ENCODE measurements at regions not wholly inside any gene's neighbourhood (a gene's known extent, or its start where the extent isn't known, plus 50 kb on each side); places are given as distances from the start of the nearest gene placed in this dataset.

- Mint-ChIP-seq H3K27ac (no peak overlapping the region), H3K9me3 (no peaks in the 10 kb centered on the region), H3K27me3 (ENCODE audit: low read depth in 2 of 2) (peaks cover 4 to 28% of the 10 kb centered on the region in 2 donors), H3K36me3 (peaks cover 6% of the 10 kb centered on the region), H3K4me3 (no peak overlapping the region), H3K4me1 (peaks cover 12 to 21% of the 10 kb centered on the region in 2 donors)
- Histone ChIP-seq H3K4me3 (ENCODE audit: low read length) (no peak overlapping the region), H3K4me1 (ENCODE audit: control insufficient read depth, insufficient read depth, low read length) (no peaks in the 10 kb centered on the region), H3K27ac (ENCODE audit: low read length) (no peak overlapping the region), H3K9me3 (ENCODE audit: control insufficient read depth, insufficient read depth, low read length) (no peaks in the 10 kb centered on the region), H3K27me3 (ENCODE audit: control insufficient read depth, insufficient read depth, low read length) (peaks cover 2% of the 10 kb centered on the region), H3K36me3 (ENCODE audit: control insufficient read depth, insufficient read depth, low read length) (no peaks in the 10 kb centered on the region)
- TF ChIP-seq, protein P1, sequence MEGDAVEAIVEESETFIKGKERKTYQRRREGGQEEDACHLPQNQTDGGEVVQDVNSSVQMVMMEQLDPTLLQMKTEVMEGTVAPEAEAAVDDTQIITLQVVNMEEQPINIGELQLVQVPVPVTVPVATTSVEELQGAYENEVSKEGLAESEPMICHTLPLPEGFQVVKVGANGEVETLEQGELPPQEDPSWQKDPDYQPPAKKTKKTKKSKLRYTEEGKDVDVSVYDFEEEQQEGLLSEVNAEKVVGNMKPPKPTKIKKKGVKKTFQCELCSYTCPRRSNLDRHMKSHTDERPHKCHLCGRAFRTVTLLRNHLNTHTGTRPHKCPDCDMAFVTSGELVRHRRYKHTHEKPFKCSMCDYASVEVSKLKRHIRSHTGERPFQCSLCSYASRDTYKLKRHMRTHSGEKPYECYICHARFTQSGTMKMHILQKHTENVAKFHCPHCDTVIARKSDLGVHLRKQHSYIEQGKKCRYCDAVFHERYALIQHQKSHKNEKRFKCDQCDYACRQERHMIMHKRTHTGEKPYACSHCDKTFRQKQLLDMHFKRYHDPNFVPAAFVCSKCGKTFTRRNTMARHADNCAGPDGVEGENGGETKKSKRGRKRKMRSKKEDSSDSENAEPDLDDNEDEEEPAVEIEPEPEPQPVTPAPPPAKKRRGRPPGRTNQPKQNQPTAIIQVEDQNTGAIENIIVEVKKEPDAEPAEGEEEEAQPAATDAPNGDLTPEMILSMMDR (IDR thresholded peaks at IDR 0.05) = no peak
- no peak for DNase-seq
- WGBS (ENCODE audit: insufficient coverage) = 56% methylated on average over 8 of the region's 8 CpGs
- ATAC-seq = no peak
- intact Hi-C loops (cut with micrococcal nuclease) = no loop called here
These were observed 234.4 kb downstream of the TRIB2 start for GRCh38 chr2:12950957-12951656.

GRCh38 chr2:12951657-12951973, 234.9 kb downstream of the TRIB2 start:
- 70% methylated on average over 2 of the region's 2 CpGs for WGBS (ENCODE audit: insufficient coverage)
- H3K36me3 ChIP-seq (ENCODE audit: control insufficient read depth, insufficient read depth, low read length) = no peaks in the 10 kb centered on the region
- Mint-ChIP-seq H3K4me1 (peaks cover 12 to 21% of the 10 kb centered on the region in 2 donors), H3K4me3 (peak overlapping the region; percentile 5), H3K36me3 (peaks cover 6% of the 10 kb centered on the region), H3K27me3 (ENCODE audit: low read depth in 2 of 2) (peaks cover 4 to 34% of the 10 kb centered on the region in 2 donors), H3K9me3 (no peaks in the 10 kb centered on the region), H3K27ac (no peak overlapping the region)
- no peak for DNase-seq
- H3K4me3 ChIP-seq (ENCODE audit: low read length) = no peak overlapping the region
- intact Hi-C loops (cut with micrococcal nuclease) = no loop called here
- TF ChIP-seq, protein P1 (IDR thresholded peaks at IDR 0.05) = no peak
- H3K4me1 ChIP-seq (ENCODE audit: control insufficient read depth, insufficient read depth, low read length) = no peaks in the 10 kb centered on the region
- no peak for ATAC-seq
- no peaks in the 10 kb centered on the region for H3K9me3 ChIP-seq (ENCODE audit: control insufficient read depth, insufficient read depth, low read length)
- no peak overlapping the region for H3K27ac ChIP-seq (ENCODE audit: low read length)
- H3K27me3 ChIP-seq (ENCODE audit: control insufficient read depth, insufficient read depth, low read length) = peaks cover 2% of the 10 kb centered on the region

- ATAC-seq = no peak
These were observed 236.9 kb downstream of the TRIB2 start for GRCh38 chr2:12953596-12953995.

More at GRCh38 chr2:12953596-12953995, 236.9 kb downstream of the TRIB2 start:
- H3K27me3 ChIP-seq (ENCODE audit: control insufficient read depth, insufficient read depth, low read length) = peaks cover 2% of the 10 kb centered on the region
- no peaks in the 10 kb centered on the region for H3K36me3 ChIP-seq (ENCODE audit: control insufficient read depth, insufficient read depth, low read length)
- whole genome bisulfite sequencing (ENCODE audit: insufficient coverage) = 91% methylated on average over 2 of the region's 2 CpGs
- Mint-ChIP-seq H3K36me3 (peaks cover 15% of the 10 kb centered on the region), H3K4me3 (no peak overlapping the region), H3K9me3 (no peaks in the 10 kb centered on the region), H3K27me3 (ENCODE audit: low read depth in 2 of 2) (peaks cover 4 to 34% of the 10 kb centered on the region in 2 donors), H3K27ac (no peak overlapping the region), H3K4me1 (peaks cover 12 to 21% of the 10 kb centered on the region in 2 donors)
- no peaks in the 10 kb centered on the region for H3K4me1 ChIP-seq (ENCODE audit: control insufficient read depth, insufficient read depth, low read length)
- H3K4me3 ChIP-seq (ENCODE audit: low read length) = no peak overlapping the region
- H3K9me3 ChIP-seq (ENCODE audit: control insufficient read depth, insufficient read depth, low read length) = no peaks in the 10 kb centered on the region
- no peak for DNase-seq
- H3K27ac ChIP-seq (ENCODE audit: low read length) = no peak overlapping the region
- intact Hi-C loops (cut with micrococcal nuclease) = no loop called here
- TF ChIP-seq, protein P1 (IDR thresholded peaks at IDR 0.05) = no peak

All from natural killer cell (primary cell).